Limb (tissue), 2 donors: ENCODE measurements at regions not wholly inside any gene's neighbourhood (a gene's known extent, or its start where the extent isn't known, plus 50 kb on each side); places are given as distances from the start of the nearest gene placed in this dataset.

Source experiments
- DNase-seq, 2 donors: peaks; one replicate each; pipeline ENCODE4 v3.0.0-alpha.2; 2016; ENCODE audit errors: extremely low spot score in 2 of 2

- DNase-seq, result no peak
Observed at GRCh38 chr2:65744477-65745200, 312.2 kb upstream of the SPRED2 start.

GRCh38 chr2:65742977-65743376 lies 310.6 kb upstream of the SPRED2 start:
- DNase-seq, result no peak

GRCh38 chr2:65739927-65740326 lies 307.5 kb upstream of the SPRED2 start:
- no peak for DNase-seq

GRCh38 chr2:65737452-65738011 lies 305.1 kb upstream of the SPRED2 start:
- DNase-seq, result no peak

- no peak for DNase-seq
Observed at GRCh38 chr2:65731476-65731875, 299.1 kb upstream of the SPRED2 start.

- DNase-seq, result no peak
Observed at GRCh38 chr2:65730186-65730585, 297.8 kb upstream of the SPRED2 start.

- DNase-seq, result no peak
Observed at GRCh38 chr2:65729246-65729645, 296.8 kb upstream of the SPRED2 start.

- DNase-seq, result no peak
Observed at GRCh38 chr2:65728477-65729180, 296.2 kb upstream of the SPRED2 start.

GRCh38 chr2:65727816-65728215 lies 295.4 kb upstream of the SPRED2 start:
- DNase-seq, result no peak

- no peak for DNase-seq
Observed at GRCh38 chr2:65727381-65727780, 295.0 kb upstream of the SPRED2 start.

GRCh38 chr2:65724752-65725151 lies 292.4 kb upstream of the SPRED2 start:
- DNase-seq, result no peak

- no peak for DNase-seq
Observed at GRCh38 chr2:65724336-65724735, 291.9 kb upstream of the SPRED2 start.

GRCh38 chr2:65722028-65722778 lies 289.8 kb upstream of the SPRED2 start:
- peak; percentile 40 to 66 for DNase-seq

GRCh38 chr2:65716698-65717097 lies 284.3 kb upstream of the SPRED2 start:
- no peak for DNase-seq

GRCh38 chr2:65715323-65715722 lies 282.9 kb upstream of the SPRED2 start:
- DNase-seq, result no peak

- no peak for DNase-seq
Observed at GRCh38 chr2:65714866-65715265, 282.5 kb upstream of the SPRED2 start.

GRCh38 chr2:65711863-65712262 lies 279.5 kb upstream of the SPRED2 start:
- DNase-seq, result no peak

- no peak for DNase-seq
Observed at GRCh38 chr2:65710779-65711295, 278.4 kb upstream of the SPRED2 start.

- DNase-seq, result no peak
Observed at GRCh38 chr2:65710356-65710755, 278.0 kb upstream of the SPRED2 start.

GRCh38 chr2:65708086-65708485 lies 275.7 kb upstream of the SPRED2 start:
- no peak for DNase-seq

GRCh38 chr2:65706411-65706810 lies 274.0 kb upstream of the SPRED2 start:
- no peak for DNase-seq

GRCh38 chr2:65701191-65701590 lies 268.8 kb upstream of the SPRED2 start:
- no peak for DNase-seq
